ENCODE measurements at regions not wholly inside any gene's neighbourhood (a gene's known extent, or its start where the extent isn't known, plus 50 kb on each side); places are given as distances from the start of the nearest gene placed in this dataset.

GRCh38 chr11:10998674-10999073 lies 140.8 kb upstream of the ZBED5 start:
- Mint-ChIP-seq H3K9me3 (peaks cover 2% of the 10 kb centered on the region), H3K36me3 (ENCODE audit: low read depth) (no peaks in the 10 kb centered on the region), H3K27me3 (ENCODE audit: insufficient read depth) (peaks cover 4% of the 10 kb centered on the region), H3K4me1 (no peaks in the 10 kb centered on the region), H3K4me3 (no peak overlapping the region), H3K27ac (no peak overlapping the region)
- no peak overlapping the region for H3K9ac ChIP-seq (ENCODE audit: extremely low read depth, low read length, poor library complexity, severe bottlenecking)
- H3K27ac ChIP-seq (ENCODE audit: low read depth, low read length), result no peak overlapping the region
- no peaks in the 10 kb centered on the region for H3K9me3 ChIP-seq (ENCODE audit: control insufficient read depth, low read length)
- no peak overlapping the region for H3K4me3 ChIP-seq (ENCODE audit: low read length)
- no peaks in the 10 kb centered on the region for H3K4me1 ChIP-seq (ENCODE audit: control insufficient read depth, insufficient read depth, low read length)
- no peak for DNase-seq
- TF ChIP-seq CTCF (conservative IDR thresholded peaks at IDR 0.05), result no peak
- 84 to 88% methylated on average over 3 to 5 of the region's 5 CpGs for WGBS, 2 experiments (ENCODE audit: insufficient coverage in 1 of 2, insufficient read length in 1 of 2)
- H3K36me3 ChIP-seq (ENCODE audit: control insufficient read depth, insufficient read depth, low read length), result no peaks in the 10 kb centered on the region
- H3K27me3 ChIP-seq (ENCODE audit: control insufficient read depth, insufficient read depth, low read length, poor library complexity, severe bottlenecking), result no peaks in the 10 kb centered on the region

- no peaks in the 10 kb centered on the region for H3K36me3 ChIP-seq (ENCODE audit: control insufficient read depth, insufficient read depth, low read length)
- H3K4me1 ChIP-seq (ENCODE audit: control insufficient read depth, insufficient read depth, low read length), result no peaks in the 10 kb centered on the region
- no peak overlapping the region for H3K27ac ChIP-seq (ENCODE audit: low read depth, low read length)
- DNase-seq, result no peak
- no peak overlapping the region for H3K9ac ChIP-seq (ENCODE audit: extremely low read depth, low read length, poor library complexity, severe bottlenecking)
- no peak overlapping the region for H3K4me3 Mint-ChIP-seq
- peaks cover 2% of the 10 kb centered on the region for H3K9me3 Mint-ChIP-seq
- no peak overlapping the region for H3K4me3 ChIP-seq (ENCODE audit: low read length)
- H3K27me3 ChIP-seq (ENCODE audit: control insufficient read depth, insufficient read depth, low read length, poor library complexity, severe bottlenecking), result no peaks in the 10 kb centered on the region
- no peak for TF ChIP-seq CTCF (conservative IDR thresholded peaks at IDR 0.05)
- H3K36me3 Mint-ChIP-seq (ENCODE audit: low read depth), result no peaks in the 10 kb centered on the region
- H3K27me3 Mint-ChIP-seq (ENCODE audit: insufficient read depth), result no peaks in the 10 kb centered on the region
- H3K4me1 Mint-ChIP-seq, result no peaks in the 10 kb centered on the region
- WGBS, 2 experiments (ENCODE audit: insufficient coverage in 1 of 2, insufficient read length in 1 of 2), result 80 to 95% methylated on average over 1 of the region's 1 CpG
- no peak overlapping the region for H3K27ac Mint-ChIP-seq
- no peaks in the 10 kb centered on the region for H3K9me3 ChIP-seq (ENCODE audit: control insufficient read depth, low read length)
These were observed 138.8 kb upstream of the ZBED5 start for GRCh38 chr11:10996678-10997077.

- Histone ChIP-seq H3K36me3 (ENCODE audit: control insufficient read depth, insufficient read depth, low read length) (no peaks in the 10 kb centered on the region), H3K9me3 (ENCODE audit: control insufficient read depth, low read length) (no peaks in the 10 kb centered on the region), H3K9ac (ENCODE audit: extremely low read depth, low read length, poor library complexity, severe bottlenecking) (no peak overlapping the region), H3K27me3 (ENCODE audit: control insufficient read depth, insufficient read depth, low read length, poor library complexity, severe bottlenecking) (no peaks in the 10 kb centered on the region), H3K4me3 (ENCODE audit: low read length) (no peak overlapping the region), H3K4me1 (ENCODE audit: control insufficient read depth, insufficient read depth, low read length) (no peaks in the 10 kb centered on the region), H3K27ac (ENCODE audit: low read depth, low read length) (no peak overlapping the region)
- H3K27ac Mint-ChIP-seq, result no peak overlapping the region
- no peak for TF ChIP-seq CTCF (conservative IDR thresholded peaks at IDR 0.05)
- H3K36me3 Mint-ChIP-seq (ENCODE audit: low read depth), result no peaks in the 10 kb centered on the region
- H3K4me1 Mint-ChIP-seq, result no peaks in the 10 kb centered on the region
- H3K27me3 Mint-ChIP-seq (ENCODE audit: insufficient read depth), result no peaks in the 10 kb centered on the region
- 79 to 87% methylated on average over 3 to 5 of the region's 5 CpGs for WGBS, 2 experiments (ENCODE audit: insufficient coverage in 1 of 2, insufficient read length in 1 of 2)
- H3K4me3 Mint-ChIP-seq, result no peak overlapping the region
- no peak for DNase-seq
- H3K9me3 Mint-ChIP-seq, result peaks cover 2% of the 10 kb centered on the region
These were observed 135.8 kb upstream of the ZBED5 start for GRCh38 chr11:10993640-10994039.
